Effector CD8-positive, alpha-beta T cell (primary cell): ENCODE measurements at regions not wholly inside any gene's neighbourhood (a gene's known extent, or its start where the extent isn't known, plus 50 kb on each side); places are given as distances from the start of the nearest gene placed in this dataset.

Source experiments
- DNase-seq: peaks from one replicate; lab custom pipeline; 2025; lab: John Stamatoyannopoulos, UW

GRCh38 chr4:14096396-14096965 is 469.0 kb upstream of the BOD1L1 start:
- DNase-seq, result no peak

GRCh38 chr4:14100349-14100748 is 472.8 kb upstream of the BOD1L1 start:
- DNase-seq, result no peak

GRCh38 chr4:14110407-14110806 is 482.9 kb upstream of the BOD1L1 start:
- DNase-seq, result no peak

GRCh38 chr4:14111730-14112181 is 484.2 kb upstream of the BOD1L1 start:
- no peak for DNase-seq

GRCh38 chr4:14115106-14115505 is 487.6 kb upstream of the BOD1L1 start:
- no peak for DNase-seq

GRCh38 chr4:14117575-14118238 is 490.2 kb upstream of the BOD1L1 start:
- no peak for DNase-seq

GRCh38 chr4:14124816-14125215 is 497.3 kb upstream of the BOD1L1 start:
- DNase-seq, result no peak

GRCh38 chr4:14125375-14126129 is 498.0 kb upstream of the BOD1L1 start:
- DNase-seq, result no peak

- no peak for DNase-seq
Measured at GRCh38 chr4:14130551-14130950, 503.0 kb upstream of the BOD1L1 start.

- no peak for DNase-seq
Measured at GRCh38 chr4:14131335-14131734, 503.8 kb upstream of the BOD1L1 start.

- no peak for DNase-seq
Measured at GRCh38 chr4:14132301-14132700, 504.8 kb upstream of the BOD1L1 start.

GRCh38 chr4:14138106-14138505 is 510.6 kb upstream of the BOD1L1 start:
- no peak for DNase-seq

GRCh38 chr4:14143892-14144291 is 516.4 kb upstream of the BOD1L1 start:
- no peak for DNase-seq

GRCh38 chr4:14149176-14150053 is 521.9 kb upstream of the BOD1L1 start:
- no peak for DNase-seq

- no peak for DNase-seq
Measured at GRCh38 chr4:14151101-14151500, 523.6 kb upstream of the BOD1L1 start.

GRCh38 chr4:14152834-14153519 is 525.5 kb upstream of the BOD1L1 start:
- no peak for DNase-seq

GRCh38 chr4:14155803-14156202 is 528.3 kb upstream of the BOD1L1 start:
- DNase-seq, result no peak

- no peak for DNase-seq
Measured at GRCh38 chr4:14157262-14157661, 529.7 kb upstream of the BOD1L1 start.

- DNase-seq, result no peak
Measured at GRCh38 chr4:14165222-14165920, 537.8 kb upstream of the BOD1L1 start.

- no peak for DNase-seq
Measured at GRCh38 chr4:14167876-14168510, 540.5 kb upstream of the BOD1L1 start.
